Lower lobe of right lung (tissue), 2 donors: ENCODE measurements at regions not wholly inside any gene's neighbourhood (a gene's known extent, or its start where the extent isn't known, plus 50 kb on each side); places are given as distances from the start of the nearest gene placed in this dataset.

Experiments used
- ATAC-seq, 2 donors: fragments of 200-7000 bp; cut with Tn5 transposase; one replicate each; pipeline ENCODE4 v1.9.1; 2020 to 2022; ENCODE audit warnings: mild to moderate bottlenecking in 2 of 2, moderate library complexity in 2 of 2
- DNase-seq: peaks from one replicate; pipeline ENCODE4 v3.0.0-alpha.2; 2020
- H3K27ac ChIP-seq: fragments of 200-600 bp; one replicate; pipeline ENCODE4 v1.8.0; 2022
- H3K27me3 ChIP-seq: fragments of 200-600 bp; one replicate; pipeline ENCODE4 v1.8.0; 2022; ENCODE audit warnings: low read depth
- H3K36me3 ChIP-seq: fragments of 200-600 bp; one replicate; pipeline ENCODE4 v1.8.0; 2022; ENCODE audit warnings: mild to moderate bottlenecking
- H3K4me1 ChIP-seq: fragments of 200-600 bp; one replicate; pipeline ENCODE4 v1.8.0; 2022
- H3K4me3 ChIP-seq: fragments of 200-600 bp; one replicate; pipeline ENCODE4 v1.8.0; 2022; ENCODE audit warnings: mild to moderate bottlenecking
- H3K9me3 ChIP-seq: fragments of 200-600 bp; one replicate; pipeline ENCODE4 v1.8.0; 2022
- CTCF ChIP-seq: fragments of 200-600 bp; IDR thresholded peaks from one replicate; pipeline ENCODE4 v1.8.0; 2022; ENCODE audit warnings: antibody characterized with exemption, mild to moderate bottlenecking
- intact Hi-C: fragments of 100-400 bp; cut with DNase I; formaldehyde crosslinking; loops from one replicate; pipeline ENCODE4 v1.11.0; 2022
- donor health status: DM: no; HTN: yes; CAD: no; lungs with severe emphysema.

- Histone ChIP-seq H3K4me3 (no peak overlapping the region), H3K27me3 (no peaks in the 10 kb centered on the region), H3K9me3 (no peaks in the 10 kb centered on the region), H3K27ac (no peak overlapping the region), H3K4me1 (no peaks in the 10 kb centered on the region), H3K36me3 (no peaks in the 10 kb centered on the region)
- DNase-seq = no peak
- ATAC-seq = no peak
- no peak for TF ChIP-seq CTCF
- intact Hi-C loops = no loop called here
Measured at GRCh38 chr7:124351950-124352349, 319.1 kb upstream of the TMEM229A start.

- Histone ChIP-seq H3K4me1 (no peaks in the 10 kb centered on the region), H3K9me3 (no peaks in the 10 kb centered on the region), H3K27ac (no peak overlapping the region), H3K36me3 (no peaks in the 10 kb centered on the region), H3K27me3 (no peaks in the 10 kb centered on the region), H3K4me3 (no peak overlapping the region)
- ATAC-seq (no peak), DNase-seq (no peak)
- no peak for TF ChIP-seq CTCF
- intact Hi-C loops = no loop called here
Measured at GRCh38 chr7:124349443-124349842, 316.6 kb upstream of the TMEM229A start.

GRCh38 chr7:124338861-124339260, 306.0 kb upstream of the TMEM229A start:
- no peak for ATAC-seq
- Histone ChIP-seq H3K27me3 (no peaks in the 10 kb centered on the region), H3K4me1 (no peaks in the 10 kb centered on the region), H3K36me3 (no peaks in the 10 kb centered on the region), H3K4me3 (no peak overlapping the region), H3K9me3 (no peaks in the 10 kb centered on the region), H3K27ac (no peak overlapping the region)
- intact Hi-C loops = no loop called here
- DNase-seq = no peak
- TF ChIP-seq CTCF = no peak

- Histone ChIP-seq H3K4me3 (no peak overlapping the region), H3K9me3 (no peaks in the 10 kb centered on the region), H3K27ac (no peak overlapping the region), H3K27me3 (no peaks in the 10 kb centered on the region), H3K36me3 (no peaks in the 10 kb centered on the region), H3K4me1 (no peaks in the 10 kb centered on the region)
- no peak for TF ChIP-seq CTCF
- no peak for DNase-seq
- no peak for ATAC-seq
- intact Hi-C loops = no loop called here
Measured at GRCh38 chr7:124330731-124331407, 298.0 kb upstream of the TMEM229A start.

- Histone ChIP-seq H3K9me3 (no peaks in the 10 kb centered on the region), H3K4me1 (no peaks in the 10 kb centered on the region), H3K4me3 (no peak overlapping the region), H3K36me3 (no peaks in the 10 kb centered on the region), H3K27ac (no peak overlapping the region), H3K27me3 (no peaks in the 10 kb centered on the region)
- DNase-seq (no peak), ATAC-seq (no peak)
- no peak for TF ChIP-seq CTCF
- intact Hi-C loops = no loop called here
Measured at GRCh38 chr7:124328774-124329173, 295.9 kb upstream of the TMEM229A start.

GRCh38 chr7:124324262-124324661, 291.4 kb upstream of the TMEM229A start:
- intact Hi-C loops = no loop called here
- no peak for ATAC-seq

More at GRCh38 chr7:124324262-124324661, 291.4 kb upstream of the TMEM229A start:
- H3K27me3 ChIP-seq = no peaks in the 10 kb centered on the region
- no peak for DNase-seq
- no peak overlapping the region for H3K4me3 ChIP-seq
- H3K4me1 ChIP-seq = no peaks in the 10 kb centered on the region
- H3K27ac ChIP-seq = no peak overlapping the region
- no peaks in the 10 kb centered on the region for H3K9me3 ChIP-seq
- H3K36me3 ChIP-seq = no peaks in the 10 kb centered on the region
- TF ChIP-seq CTCF = no peak
